Small intestine (tissue), 7 donors: ENCODE measurements at regions not wholly inside any gene's neighbourhood (a gene's known extent, or its start where the extent isn't known, plus 50 kb on each side); places are given as distances from the start of the nearest gene placed in this dataset.

ENCODE experiments used
- DNase-seq, 2 donors: peaks; one replicate each; pipeline versions ENCODE4 v3.0.0 to v3.0.0-alpha.2; 2013
- FAIRE-seq: peaks from 2 replicates; lab custom pipeline; 2012; peaks lifted over from hg19 to GRCh38; lab: Jason Lieb, UNC
- H3K27ac ChIP-seq, 3 donors: one replicate each; pipeline ENCODE4 v1.5.1; 2013; ENCODE audit warnings: low read length in 2 of 3, mild to moderate bottlenecking in 2 of 3, control low read depth in 1 of 3, inconsistent platforms in 1 of 3, low read depth in 1 of 3, moderate library complexity in 1 of 3
- H3K27me3 ChIP-seq, 3 donors: one replicate each; pipeline ENCODE4 v1.6.1; 2013; ENCODE audit warnings: low read length in 3 of 3, inconsistent platforms in 1 of 3; ENCODE audit not compliant: control insufficient read depth in 3 of 3, insufficient read depth in 3 of 3
- H3K36me3 ChIP-seq, 3 donors: one replicate each; pipeline ENCODE4 v1.6.1; 2013; ENCODE audit warnings: low read length in 3 of 3, inconsistent platforms in 1 of 3, low read depth in 1 of 3, mild to moderate bottlenecking in 1 of 3, moderate library complexity in 1 of 3; ENCODE audit not compliant: control insufficient read depth in 3 of 3, insufficient read depth in 2 of 3
- H3K4me1 ChIP-seq, 3 donors: one replicate each; pipeline ENCODE4 v1.6.1; 2013; ENCODE audit warnings: low read length in 2 of 3, inconsistent platforms in 1 of 3, low read depth in 1 of 3, mild to moderate bottlenecking in 1 of 3, moderate library complexity in 1 of 3; ENCODE audit not compliant: control insufficient read depth in 3 of 3, insufficient read depth in 2 of 3
- H3K4me3 ChIP-seq, 3 donors: one replicate each; pipeline ENCODE4 v1.5.1; 2013; ENCODE audit warnings: low read length in 3 of 3, control low read depth in 1 of 3, inconsistent platforms in 1 of 3, low read depth in 1 of 3, mild to moderate bottlenecking in 1 of 3, moderate library complexity in 1 of 3
- H3K9me3 ChIP-seq, 2 donors: one replicate each; pipeline ENCODE4 v1.6.1; 2013; ENCODE audit warnings: low read depth in 1 of 2, low read length in 1 of 2; ENCODE audit not compliant: control insufficient read depth in 2 of 2, insufficient read depth in 1 of 2
- WGBS, 3 donors: extraction: QIAGEN DNeasy Blood & Tissue Kit; methylation state at CpG; one replicate each; pipeline ENCODE4 v1.1.7; 2013; 5-methylcytosine and 5-hydroxymethylcytosine counted together
- donor health status: healthy with polysubstance abuse.
- donor health status: control.
- donor health status: control.
- donor health status: Bipolar disorder and iron deficiency.
- donor health status: healthy.

GRCh38 chr12:95396849-95397468 is 77.0 kb upstream of the METAP2 start:
- no peak for DNase-seq
- Histone ChIP-seq H3K9me3 (no peaks in the 10 kb centered on the region), H3K4me1 (no peaks in the 10 kb centered on the region), H3K27ac (no peak overlapping the region), H3K4me3 (no peak overlapping the region), H3K27me3 (peaks cover 0 to 7% (median 3%) of the 10 kb centered on the region in 3 donors), H3K36me3 (no peaks in the 10 kb centered on the region)
- 54 to 74% (median 61%) methylated on average over 4 of the region's 4 CpGs for WGBS, 3 donors
- no peak for FAIRE-seq

DNA sequence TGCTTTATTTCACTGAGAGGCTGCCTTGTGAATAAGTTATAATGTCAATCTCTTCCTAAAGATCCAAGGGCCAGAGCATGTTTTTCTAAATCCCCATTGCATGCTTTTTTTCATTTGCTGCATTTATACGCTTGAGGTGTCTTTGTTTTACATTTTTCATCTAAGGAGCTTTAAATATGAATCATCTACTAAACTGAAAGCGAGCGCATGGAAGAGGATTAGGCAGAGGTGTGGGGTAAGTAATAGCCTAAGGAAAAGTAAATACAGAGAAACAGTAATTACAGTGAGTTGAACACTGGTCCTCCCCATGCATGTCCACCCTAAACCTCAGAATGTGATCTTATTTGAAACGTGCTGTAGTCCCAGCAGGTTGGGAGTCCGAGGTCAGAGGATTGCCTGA is 76.4 kb upstream of the METAP2 start:
- peaks cover 0 to 11% (median 3%) of the 10 kb centered on the region in 3 donors for H3K27me3 ChIP-seq
- H3K4me3 ChIP-seq, result no peak overlapping the region
- DNase-seq, result no peak
- H3K9me3 ChIP-seq, result no peaks in the 10 kb centered on the region
- H3K4me1 ChIP-seq, result no peaks in the 10 kb centered on the region
- no peak for FAIRE-seq
- WGBS, 3 donors, result 56 to 65% (median 59%) methylated on average over 5 of the region's 5 CpGs
- H3K36me3 ChIP-seq, result no peaks in the 10 kb centered on the region
- H3K27ac ChIP-seq, result no peak overlapping the region

DNA sequence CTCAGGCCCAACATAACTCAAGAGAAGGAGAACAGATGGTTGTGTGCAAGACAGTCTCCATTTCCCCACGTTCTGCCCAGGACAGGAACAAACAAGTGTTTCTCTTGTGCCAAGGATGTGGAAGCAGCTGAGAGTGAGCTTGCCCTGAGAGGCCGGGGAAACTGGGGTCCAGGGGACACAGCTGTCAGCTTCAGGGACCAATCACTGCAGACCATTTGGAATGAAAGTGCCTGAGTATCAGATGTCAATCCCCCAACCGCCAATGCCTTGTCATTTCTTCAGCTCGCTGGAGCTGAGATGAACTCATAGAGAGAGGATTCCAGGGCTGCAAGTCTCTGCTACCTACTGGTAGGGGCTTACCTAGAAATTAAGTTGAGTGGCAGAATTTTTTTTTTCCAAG is 71.9 kb upstream of the METAP2 start:
- Histone ChIP-seq H3K9me3 (no peaks in the 10 kb centered on the region), H3K4me1 (no peaks in the 10 kb centered on the region), H3K4me3 (no peak overlapping the region), H3K27ac (no peak overlapping the region), H3K27me3 (peaks cover 0 to 6% (median 0%) of the 10 kb centered on the region in 3 donors), H3K36me3 (no peaks in the 10 kb centered on the region)
- FAIRE-seq (no peak), DNase-seq (no peak)
- 53 to 62% (median 62%) methylated on average over 4 of the region's 4 CpGs for WGBS, 3 donors

DNA sequence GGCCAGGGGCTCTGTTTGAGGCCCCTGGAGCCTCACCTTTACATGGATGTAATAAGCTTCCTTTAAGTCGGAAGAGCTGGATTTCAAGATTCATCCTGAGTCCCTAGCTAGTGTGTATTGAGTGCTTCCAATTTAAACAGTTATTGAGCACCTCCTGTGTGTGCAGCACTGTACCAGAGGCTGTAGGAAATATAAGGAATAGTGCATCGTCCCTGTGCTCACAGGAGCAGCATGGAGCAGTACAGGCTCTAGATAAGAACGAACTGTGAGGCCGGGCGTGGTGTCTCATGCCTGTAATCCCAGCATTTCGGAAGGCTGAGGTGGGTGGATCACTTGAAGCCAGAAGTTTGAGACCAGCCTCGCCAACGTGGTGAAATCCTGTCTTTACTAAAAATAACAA is 65.8 kb upstream of the METAP2 start:
- no peak for FAIRE-seq

DNA sequence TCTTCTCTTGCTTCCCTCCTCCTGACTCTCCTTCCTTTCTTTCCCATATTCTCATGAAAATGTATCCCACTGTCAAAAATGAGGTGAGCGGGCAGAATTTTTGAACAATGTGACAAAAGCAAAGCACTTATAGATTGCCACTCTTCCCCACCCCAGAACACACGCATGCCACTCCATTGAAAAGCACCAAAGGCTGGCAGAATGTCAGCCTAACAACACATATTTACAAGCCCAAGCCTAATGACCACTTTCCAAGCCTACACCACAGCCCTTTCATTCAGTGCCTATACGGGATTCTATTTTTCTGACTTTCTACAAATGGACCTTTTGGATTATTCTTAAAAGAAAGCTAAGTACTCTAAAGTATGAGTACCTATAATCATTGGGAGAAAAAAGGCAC is 62.9 kb upstream of the METAP2 start:
- Histone ChIP-seq H3K36me3 (no peaks in the 10 kb centered on the region), H3K27me3 (no peaks in the 10 kb centered on the region), H3K4me3 (no peak overlapping the region), H3K27ac (no peak overlapping the region), H3K9me3 (no peaks in the 10 kb centered on the region), H3K4me1 (no peaks in the 10 kb centered on the region)
- FAIRE-seq (no peak), DNase-seq (no peak)
- WGBS, 3 donors, result 72 to 95% (median 87%) methylated on average over 3 of the region's 3 CpGs

More for the DNA sequence above, 65.8 kb upstream of the METAP2 start:
- H3K9me3 ChIP-seq, result no peaks in the 10 kb centered on the region
- H3K27ac ChIP-seq, result no peak overlapping the region
- DNase-seq, result no peak
- H3K4me3 ChIP-seq, result no peak overlapping the region
- H3K27me3 ChIP-seq, result no peaks in the 10 kb centered on the region
- H3K4me1 ChIP-seq, result no peaks in the 10 kb centered on the region
- 50 to 77% (median 62%) methylated on average over 8 of the region's 8 CpGs for WGBS, 3 donors
- no peaks in the 10 kb centered on the region for H3K36me3 ChIP-seq

- FAIRE-seq (no peak), DNase-seq (no peak)
- Histone ChIP-seq H3K4me1 (no peaks in the 10 kb centered on the region), H3K9me3 (no peaks in the 10 kb centered on the region), H3K4me3 (no peak overlapping the region), H3K36me3 (no peaks in the 10 kb centered on the region), H3K27ac (no peak overlapping the region), H3K27me3 (no peaks in the 10 kb centered on the region)
- 71 to 87% (median 83%) methylated on average over 3 of the region's 3 CpGs for WGBS, 3 donors
These were observed 62.5 kb upstream of the METAP2 start for GRCh38 chr12:95411466-95411865.

- Histone ChIP-seq H3K36me3 (no peaks in the 10 kb centered on the region), H3K4me1 (no peaks in the 10 kb centered on the region), H3K27ac (no peak overlapping the region), H3K27me3 (no peaks in the 10 kb centered on the region), H3K9me3 (no peaks in the 10 kb centered on the region), H3K4me3 (no peak overlapping the region)
- DNase-seq (no peak), FAIRE-seq (no peak)
- 71 to 80% (median 75%) methylated on average over 4 of the region's 4 CpGs for WGBS, 3 donors
These were observed 61.3 kb upstream of the METAP2 start for GRCh38 chr12:95412482-95413311.

DNA sequence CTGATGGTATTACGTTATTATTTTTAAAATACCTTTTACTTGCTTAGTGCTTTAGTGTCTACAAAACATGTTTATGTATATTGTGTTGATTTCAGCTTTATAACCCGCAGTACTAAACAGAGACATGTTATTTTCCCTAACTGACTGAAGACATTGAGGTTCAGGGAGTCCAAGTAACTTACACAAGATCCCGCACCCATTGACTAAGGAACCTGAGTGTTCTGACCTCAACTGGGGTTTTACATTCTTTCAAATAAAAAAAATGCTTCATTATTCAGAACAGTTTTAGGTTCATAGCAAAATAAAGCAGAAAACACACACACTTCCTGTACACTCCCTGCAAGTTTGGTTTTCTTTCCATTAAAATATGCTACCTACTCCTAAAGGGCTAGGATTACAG is 60.4 kb upstream of the METAP2 start:
- DNase-seq (no peak), FAIRE-seq (no peak)
- WGBS, 3 donors, result 87 to 90% (median 90%) methylated on average over 3 of the region's 3 CpGs
- Histone ChIP-seq H3K9me3 (no peaks in the 10 kb centered on the region), H3K4me1 (no peaks in the 10 kb centered on the region), H3K27ac (no peak overlapping the region), H3K4me3 (no peak overlapping the region), H3K36me3 (no peaks in the 10 kb centered on the region), H3K27me3 (no peaks in the 10 kb centered on the region)
